GM21529 (cell line): ENCODE measurements at regions not wholly inside any gene's neighbourhood (a gene's known extent, or its start where the extent isn't known, plus 50 kb on each side); places are given as distances from the start of the nearest gene placed in this dataset.

Experiments
- ATAC-seq: cut with Tn5 transposase; IDR thresholded peaks from one replicate; pipeline ENCODE4 v1.9.1; 2021; ENCODE audit not compliant: unreplicated experiment

- no peak for ATAC-seq
Measured at GRCh38 chr4:22901631-22902030, 208.9 kb downstream of the GBA3 start.

- no peak for ATAC-seq
Measured at GRCh38 chr4:22900876-22901275, 208.1 kb downstream of the GBA3 start.

- ATAC-seq, result no peak
Measured at GRCh38 chr4:22897520-22898108, 204.9 kb downstream of the GBA3 start.

DNA sequence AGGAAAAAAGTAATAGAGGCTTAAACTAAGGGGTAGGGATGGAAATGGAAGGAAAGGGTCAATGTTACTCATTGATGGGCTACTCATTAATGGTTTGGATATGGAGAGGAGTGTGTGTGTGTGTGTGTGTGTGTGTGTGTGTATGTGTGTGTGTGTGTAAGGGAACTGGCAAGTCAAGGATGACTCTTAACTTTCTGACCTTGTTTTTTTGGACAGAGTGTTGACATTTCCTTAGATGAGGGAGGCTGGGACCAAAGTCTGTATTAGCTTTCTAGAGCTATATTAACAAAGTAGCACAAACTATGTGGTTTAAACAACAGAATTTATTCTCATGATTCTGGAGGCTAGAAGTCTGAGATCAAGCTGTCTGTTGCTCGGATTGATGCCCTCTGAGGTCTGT is 202.7 kb downstream of the GBA3 start:
- ATAC-seq, result no peak

GRCh38 chr4:22884157-22884556 is 191.4 kb downstream of the GBA3 start:
- no peak for ATAC-seq

DNA sequence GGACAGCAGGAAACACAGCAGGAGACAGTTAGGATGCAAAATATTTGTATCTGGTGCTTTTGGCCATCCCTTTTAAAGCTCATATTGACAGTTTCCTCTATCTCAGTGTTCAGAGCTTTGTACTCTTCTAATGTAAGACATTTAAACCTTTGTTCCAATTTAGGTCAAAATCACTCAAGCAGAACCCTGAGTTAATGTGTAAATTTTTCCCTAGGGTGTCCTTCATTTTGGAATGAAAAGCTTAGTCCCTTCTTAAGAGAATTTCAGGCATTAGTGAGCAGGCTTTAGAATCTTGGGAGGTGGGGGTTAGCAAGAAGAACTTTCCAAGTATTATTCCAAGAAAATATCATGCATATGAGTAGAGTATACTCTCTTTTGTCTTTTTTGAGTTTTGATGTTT is 188.7 kb downstream of the GBA3 start:
- no peak for ATAC-seq

- no peak for ATAC-seq
Measured at GRCh38 chr4:22877486-22878052, 184.8 kb downstream of the GBA3 start.

DNA sequence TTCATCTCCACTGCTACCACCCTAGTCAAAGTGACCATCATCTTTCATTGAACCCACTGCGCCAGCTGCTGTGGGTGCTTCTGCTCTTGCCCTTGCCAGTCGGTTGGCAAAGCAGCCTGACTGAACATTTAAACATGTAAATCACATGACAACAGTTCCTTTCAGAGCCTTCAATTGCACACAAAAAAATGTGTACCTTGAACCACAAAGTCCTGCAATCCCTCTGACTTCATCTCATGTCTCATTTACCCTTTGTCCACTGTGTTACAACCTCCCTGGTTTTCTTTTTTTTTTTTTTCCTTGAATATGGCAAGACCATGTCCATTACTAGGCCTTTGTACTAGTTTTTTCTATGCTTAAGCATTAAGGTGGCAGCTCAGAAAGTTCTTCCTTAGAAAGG is 183.5 kb downstream of the GBA3 start:
- no peak for ATAC-seq

DNA sequence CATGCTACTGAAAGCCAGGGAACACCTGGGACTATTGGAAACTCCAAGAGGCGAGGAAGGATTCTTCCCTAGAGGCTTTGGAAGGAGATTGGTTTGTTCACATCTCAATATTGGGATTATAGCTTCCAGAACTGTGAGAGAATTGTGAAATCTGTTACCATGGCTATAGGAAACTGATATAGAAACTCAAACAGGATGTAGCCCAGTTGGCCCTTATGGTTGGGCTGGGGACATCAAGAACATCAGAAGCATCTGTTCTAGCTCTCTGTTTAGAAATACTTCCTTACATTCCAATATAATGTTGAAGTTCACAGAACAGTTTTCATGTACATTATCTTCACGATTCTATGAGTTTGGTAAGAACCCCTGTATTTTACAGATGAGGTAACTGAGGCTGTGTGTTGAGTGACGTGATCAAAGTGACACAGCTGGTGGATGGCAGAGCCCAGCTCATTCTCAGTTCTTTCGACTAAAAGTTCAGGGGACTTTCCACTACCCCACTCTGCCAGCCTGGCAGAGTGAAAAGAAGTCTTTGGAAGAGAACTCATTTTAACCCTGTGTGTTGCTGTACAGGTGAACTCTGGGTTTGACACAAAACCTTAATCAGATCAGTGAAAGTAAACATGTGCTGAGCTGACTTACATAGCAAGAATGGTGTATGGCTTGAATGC is 183.0 kb downstream of the GBA3 start:
- no peak for ATAC-seq

DNA sequence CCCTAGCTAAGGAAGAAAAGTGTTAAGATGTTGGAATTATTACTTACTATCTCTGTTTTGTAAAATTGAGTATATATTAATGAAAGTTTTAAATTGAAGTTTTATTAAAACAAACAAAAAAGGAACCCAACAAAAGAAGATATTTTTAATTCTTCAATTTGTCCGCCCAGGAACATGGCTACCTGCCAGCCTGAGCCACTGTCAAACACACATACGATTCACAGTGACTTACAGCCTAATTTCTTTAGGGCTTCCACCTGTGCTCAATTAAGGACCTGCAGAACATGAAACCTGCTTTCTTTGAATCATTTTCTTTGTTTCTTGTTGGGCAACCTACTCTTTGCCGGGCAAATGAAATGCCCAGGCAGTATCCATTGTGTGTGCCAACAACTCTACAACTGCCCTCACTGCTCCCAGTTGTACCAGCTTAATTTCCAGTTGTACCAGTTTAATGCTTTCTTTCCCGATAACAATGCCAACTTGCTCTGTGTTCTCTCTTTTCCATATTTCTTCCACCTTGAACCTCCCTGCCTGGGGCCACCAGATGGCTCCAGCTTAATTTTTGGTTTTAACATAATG is 181.7 kb downstream of the GBA3 start:
- no peak for ATAC-seq

- no peak for ATAC-seq
Measured at GRCh38 chr4:22873899-22874298, 181.2 kb downstream of the GBA3 start.

DNA sequence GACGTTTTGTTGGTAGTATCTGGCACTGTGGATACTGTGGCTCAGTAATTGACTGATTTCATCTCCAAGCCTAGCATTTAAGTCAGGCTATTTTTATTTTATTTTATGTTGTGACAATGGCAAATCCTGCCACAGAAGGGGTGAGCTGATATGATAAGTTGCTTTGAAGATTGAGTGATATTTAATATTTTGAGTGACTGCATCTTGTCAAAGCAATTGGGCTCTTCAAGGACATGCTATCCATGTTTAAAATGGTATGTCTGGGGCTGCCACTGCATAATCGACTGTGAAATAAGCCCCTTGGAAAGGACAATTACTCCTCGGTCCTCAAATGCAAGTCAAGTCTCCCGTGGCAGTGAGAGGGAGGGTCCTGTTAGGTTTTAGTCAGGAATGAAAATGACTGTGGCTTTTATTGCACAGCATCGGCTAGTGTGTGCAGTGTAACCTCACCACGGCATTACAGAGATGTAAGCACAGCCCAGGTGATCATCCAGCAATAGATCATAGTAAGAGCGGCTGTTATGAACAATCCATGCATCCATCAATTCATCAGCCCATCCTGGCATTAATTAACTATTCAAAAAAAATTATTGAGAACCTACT is 178.2 kb downstream of the GBA3 start:
- no peak for ATAC-seq

- no peak for ATAC-seq
Measured at GRCh38 chr4:22869235-22869634, 176.5 kb downstream of the GBA3 start.
